ENCODE measurements at regions not wholly inside any gene's neighbourhood (a gene's known extent, or its start where the extent isn't known, plus 50 kb on each side); places are given as distances from the start of the nearest gene placed in this dataset.

- ATAC-seq: no peak
- 0 to 20% methylated on average over 1 to 2 of the region's 2 CpGs for whole genome bisulfite sequencing, 2 donors (ENCODE audit: low coverage in 1 of 2)
- H3K9me3 ChIP-seq: no peaks in the 10 kb centered on the region
- no peaks in the 10 kb centered on the region for H3K36me3 ChIP-seq
- H3K4me3 ChIP-seq: no peak overlapping the region
- TF ChIP-seq POLR2AphosphoS5 (IDR thresholded peaks at IDR 0.05) (no peak), POLR2A (IDR thresholded peaks at IDR 0.05) (no peak), EP300 (IDR thresholded peaks at IDR 0.05) (no peak)
- TF ChIP-seq, protein P1, sequence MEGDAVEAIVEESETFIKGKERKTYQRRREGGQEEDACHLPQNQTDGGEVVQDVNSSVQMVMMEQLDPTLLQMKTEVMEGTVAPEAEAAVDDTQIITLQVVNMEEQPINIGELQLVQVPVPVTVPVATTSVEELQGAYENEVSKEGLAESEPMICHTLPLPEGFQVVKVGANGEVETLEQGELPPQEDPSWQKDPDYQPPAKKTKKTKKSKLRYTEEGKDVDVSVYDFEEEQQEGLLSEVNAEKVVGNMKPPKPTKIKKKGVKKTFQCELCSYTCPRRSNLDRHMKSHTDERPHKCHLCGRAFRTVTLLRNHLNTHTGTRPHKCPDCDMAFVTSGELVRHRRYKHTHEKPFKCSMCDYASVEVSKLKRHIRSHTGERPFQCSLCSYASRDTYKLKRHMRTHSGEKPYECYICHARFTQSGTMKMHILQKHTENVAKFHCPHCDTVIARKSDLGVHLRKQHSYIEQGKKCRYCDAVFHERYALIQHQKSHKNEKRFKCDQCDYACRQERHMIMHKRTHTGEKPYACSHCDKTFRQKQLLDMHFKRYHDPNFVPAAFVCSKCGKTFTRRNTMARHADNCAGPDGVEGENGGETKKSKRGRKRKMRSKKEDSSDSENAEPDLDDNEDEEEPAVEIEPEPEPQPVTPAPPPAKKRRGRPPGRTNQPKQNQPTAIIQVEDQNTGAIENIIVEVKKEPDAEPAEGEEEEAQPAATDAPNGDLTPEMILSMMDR (IDR thresholded peaks at IDR 0.05): no peak
- H3K4me1 ChIP-seq: no peaks in the 10 kb centered on the region
- no peak overlapping the region for H3K27ac ChIP-seq
- H3K27me3 ChIP-seq: no peaks in the 10 kb centered on the region
Measured at GRCh38 chr1:57874418-57874877, 450.6 kb upstream of the DAB1 start.

GRCh38 chr1:57872913-57873312 is 449.1 kb upstream of the DAB1 start:
- Histone ChIP-seq H3K4me1 (no peaks in the 10 kb centered on the region), H3K4me3 (no peak overlapping the region), H3K27ac (no peak overlapping the region), H3K9me3 (no peaks in the 10 kb centered on the region), H3K27me3 (no peaks in the 10 kb centered on the region), H3K36me3 (no peaks in the 10 kb centered on the region)
- ATAC-seq: no peak
- TF ChIP-seq EP300 (IDR thresholded peaks at IDR 0.05): no peak
- TF ChIP-seq, protein P1 (IDR thresholded peaks at IDR 0.05): no peak
- no peak for TF ChIP-seq POLR2AphosphoS5 (IDR thresholded peaks at IDR 0.05)
- TF ChIP-seq POLR2A (IDR thresholded peaks at IDR 0.05): no peak

- 73 to 80% methylated on average over 1 of the region's 1 CpG for WGBS, 2 donors (ENCODE audit: low coverage in 1 of 2)
Measured at GRCh38 chr1:57868908-57869307, 445.0 kb upstream of the DAB1 start.

GRCh38 chr1:57868239-57868638 is 444.4 kb upstream of the DAB1 start:
- H3K9me3 ChIP-seq: no peaks in the 10 kb centered on the region
- no peak overlapping the region for H3K27ac ChIP-seq
- WGBS, 2 donors (ENCODE audit: low coverage in 1 of 2): 61 to 92% methylated on average over 2 to 3 of the region's 3 CpGs
- ATAC-seq: no peak
- no peaks in the 10 kb centered on the region for H3K36me3 ChIP-seq
- no peak overlapping the region for H3K4me3 ChIP-seq
- no peaks in the 10 kb centered on the region for H3K4me1 ChIP-seq
- no peaks in the 10 kb centered on the region for H3K27me3 ChIP-seq
- TF ChIP-seq POLR2AphosphoS5 (IDR thresholded peaks at IDR 0.05) (no peak), POLR2A (IDR thresholded peaks at IDR 0.05) (no peak), EP300 (IDR thresholded peaks at IDR 0.05) (no peak)
- TF ChIP-seq, protein P1 (IDR thresholded peaks at IDR 0.05): no peak

More at GRCh38 chr1:57868908-57869307, 445.0 kb upstream of the DAB1 start:
- no peaks in the 10 kb centered on the region for H3K27me3 ChIP-seq
- H3K4me3 ChIP-seq: no peak overlapping the region
- no peak overlapping the region for H3K27ac ChIP-seq
- H3K4me1 ChIP-seq: no peaks in the 10 kb centered on the region
- H3K9me3 ChIP-seq: no peaks in the 10 kb centered on the region
- no peaks in the 10 kb centered on the region for H3K36me3 ChIP-seq
- ATAC-seq: no peak
- TF ChIP-seq POLR2AphosphoS5 (IDR thresholded peaks at IDR 0.05): no peak
- TF ChIP-seq, protein P1 (IDR thresholded peaks at IDR 0.05): no peak
- TF ChIP-seq POLR2A (IDR thresholded peaks at IDR 0.05): no peak
- TF ChIP-seq EP300 (IDR thresholded peaks at IDR 0.05): no peak

DNA sequence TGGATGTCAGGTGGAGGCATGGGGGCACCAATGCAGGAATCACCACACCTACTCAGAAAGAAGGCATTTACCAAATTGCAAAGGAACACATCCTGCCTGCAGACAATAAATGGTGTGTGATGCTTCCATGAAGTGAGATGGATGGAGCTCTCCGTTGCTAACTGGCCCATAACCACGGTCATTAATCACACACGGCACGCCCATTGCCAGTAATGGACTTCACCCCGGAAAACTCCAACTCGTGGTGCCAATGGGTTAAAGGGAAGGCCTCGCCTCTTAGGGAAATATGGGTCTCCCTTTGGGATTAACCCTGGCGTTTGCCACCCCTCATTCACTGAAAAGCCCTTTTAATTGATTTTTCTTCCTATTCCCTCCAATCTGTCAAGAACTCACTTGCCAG is 443.1 kb upstream of the DAB1 start:
- no peaks in the 10 kb centered on the region for H3K27me3 ChIP-seq
- H3K27ac ChIP-seq: no peak overlapping the region
- TF ChIP-seq, protein P1 (IDR thresholded peaks at IDR 0.05): no peak
- no peak for TF ChIP-seq POLR2A (IDR thresholded peaks at IDR 0.05)
- TF ChIP-seq POLR2AphosphoS5 (IDR thresholded peaks at IDR 0.05): no peak
- no peak for TF ChIP-seq EP300 (IDR thresholded peaks at IDR 0.05)
- H3K4me1 ChIP-seq: no peaks in the 10 kb centered on the region
- ATAC-seq: no peak
- WGBS, 2 donors (ENCODE audit: low coverage in 1 of 2): 48 to 60% methylated on average over 2 to 4 of the region's 8 CpGs
- H3K36me3 ChIP-seq: no peaks in the 10 kb centered on the region
- H3K9me3 ChIP-seq: no peaks in the 10 kb centered on the region
- no peak overlapping the region for H3K4me3 ChIP-seq
